GM19372 (cell line): ENCODE measurements at regions not wholly inside any gene's neighbourhood (a gene's known extent, or its start where the extent isn't known, plus 50 kb on each side); places are given as distances from the start of the nearest gene placed in this dataset.
"Not testable (repeated sequence)": the region's sequence is repeated elsewhere in the genome, so short reads cannot be mapped to it uniquely, and the experiment has no call there.

Experiments used
- ATAC-seq: cut with Tn5 transposase; IDR thresholded peaks from one replicate; pipeline ENCODE4 v1.9.1; 2021; ENCODE audit warnings: mild to moderate bottlenecking, low read depth, moderate library complexity; ENCODE audit not compliant: unreplicated experiment

GRCh38 chr2:225824748-225825449 is 425.4 kb downstream of the NYAP2 start:
- no peak for ATAC-seq

- ATAC-seq, result no peak
Measured at GRCh38 chr2:225821351-225821750, 421.8 kb downstream of the NYAP2 start.

GRCh38 chr2:225820826-225821225 is 421.3 kb downstream of the NYAP2 start:
- ATAC-seq, result no peak

- no peak for ATAC-seq
Measured at GRCh38 chr2:225814554-225814953, 415.0 kb downstream of the NYAP2 start.

GRCh38 chr2:225806105-225806504 is 406.6 kb downstream of the NYAP2 start:
- no peak for ATAC-seq

- not testable (repeated sequence) for ATAC-seq
Measured at GRCh38 chr2:225802076-225802475, 402.6 kb downstream of the NYAP2 start.

GRCh38 chr2:225797394-225797793 is 397.9 kb downstream of the NYAP2 start:
- no peak for ATAC-seq

GRCh38 chr2:225794652-225795400 is 395.3 kb downstream of the NYAP2 start:
- ATAC-seq, result no peak

- ATAC-seq, result no peak
Measured at GRCh38 chr2:225793736-225794550, 394.4 kb downstream of the NYAP2 start.

- ATAC-seq, result no peak
Measured at GRCh38 chr2:225788571-225789094, 389.1 kb downstream of the NYAP2 start.

- no peak for ATAC-seq
Measured at GRCh38 chr2:225787497-225787896, 388.0 kb downstream of the NYAP2 start.

GRCh38 chr2:225781991-225782390 is 382.5 kb downstream of the NYAP2 start:
- ATAC-seq, result no peak

GRCh38 chr2:225781145-225781544 is 381.6 kb downstream of the NYAP2 start:
- ATAC-seq, result no peak

GRCh38 chr2:225779829-225780228 is 380.3 kb downstream of the NYAP2 start:
- no peak for ATAC-seq

- ATAC-seq, result no peak
Measured at GRCh38 chr2:225773148-225773547, 373.6 kb downstream of the NYAP2 start.

GRCh38 chr2:225771701-225772100 is 372.2 kb downstream of the NYAP2 start:
- no peak for ATAC-seq

- no peak for ATAC-seq
Measured at GRCh38 chr2:225768741-225769140, 369.2 kb downstream of the NYAP2 start.

- ATAC-seq, result no peak
Measured at GRCh38 chr2:225766431-225766830, 366.9 kb downstream of the NYAP2 start.

GRCh38 chr2:225765820-225766219 is 366.3 kb downstream of the NYAP2 start:
- ATAC-seq, result no peak

GRCh38 chr2:225764346-225764745 is 364.8 kb downstream of the NYAP2 start:
- no peak for ATAC-seq

- no peak for ATAC-seq
Measured at GRCh38 chr2:225763711-225764110, 364.2 kb downstream of the NYAP2 start.
